ACC112 (cell line): ENCODE measurements at regions not wholly inside any gene's neighbourhood (a gene's known extent, or its start where the extent isn't known, plus 50 kb on each side); places are given as distances from the start of the nearest gene placed in this dataset.
A peak's percentile ranks its signal among the peaks of the same experiment; 100 is the strongest.

Experiments
- H2AFZ ChIP-seq: fragments of 200-600 bp; sonication (generic); one replicate; pipeline ENCODE4 v1.6.0; 2017; ENCODE audit warnings: antibody characterized with exemption, low read length; ENCODE audit not compliant: unreplicated experiment
- H3K27ac ChIP-seq: fragments of 200-600 bp; sonication (generic); 2 replicates; pipeline ENCODE4 v1.5.1; 2014; ENCODE audit warnings: low read depth, mild to moderate bottlenecking, antibody characterized with exemption, low read length, moderate library complexity
- H3K27me3 ChIP-seq: fragments of 200-600 bp; sonication (generic); 2 replicates; pipeline ENCODE4 v1.6.1; 2014; ENCODE audit warnings: mild to moderate bottlenecking, antibody characterized with exemption, low read length, moderate library complexity, mixed read lengths; ENCODE audit not compliant: insufficient read depth
- H3K36me3 ChIP-seq: fragments of 200-600 bp; sonication (generic); 2 replicates; pipeline ENCODE4 v1.6.1; 2016; ENCODE audit warnings: mild to moderate bottlenecking, antibody characterized with exemption, low read length, moderate library complexity, mixed read lengths; ENCODE audit not compliant: insufficient read depth
- H3K4me1 ChIP-seq: fragments of 200-600 bp; sonication (generic); one replicate; pipeline ENCODE4 v1.6.1; 2016; ENCODE audit warnings: low read length, mixed read lengths; ENCODE audit not compliant: insufficient read depth, unreplicated experiment, control insufficient read depth
- H3K4me3 ChIP-seq: fragments of 200-600 bp; sonication (generic); 2 replicates; pipeline ENCODE4 v1.5.1; 2014; ENCODE audit warnings: mild to moderate bottlenecking, low read depth, low read length
- H3K79me2 ChIP-seq: fragments of 200-600 bp; sonication (generic); one replicate; pipeline ENCODE4 v1.6.0; 2016; ENCODE audit warnings: low read length; ENCODE audit not compliant: control insufficient read depth, unreplicated experiment, insufficient read depth

DNA sequence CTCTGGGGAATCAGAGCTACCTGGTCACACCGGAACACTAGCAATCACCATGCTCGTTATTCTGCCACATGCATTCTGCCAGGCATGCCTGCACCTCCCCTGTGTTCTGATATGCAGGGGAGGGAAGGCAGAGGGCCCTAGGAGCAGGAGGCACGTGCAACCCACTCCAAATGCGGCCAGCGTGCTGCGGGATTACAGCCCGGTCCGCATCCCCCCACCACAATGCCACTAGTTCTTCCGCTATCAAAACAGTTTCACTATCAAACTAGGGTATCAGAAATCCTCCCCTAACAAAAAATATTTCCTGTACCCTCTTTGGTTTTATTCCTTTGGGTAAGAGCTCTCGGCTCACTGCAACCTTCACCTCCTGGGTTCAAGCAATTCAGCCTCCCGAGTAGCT lies 223.2 kb upstream of the IGF1R start:
- no peak overlapping the region for H3K4me3 ChIP-seq
- H3K4me1 ChIP-seq: no peaks in the 10 kb centered on the region
- H3K36me3 ChIP-seq: no peaks in the 10 kb centered on the region
- H3K79me2 ChIP-seq: no peaks in the 10 kb centered on the region
- H3K27me3 ChIP-seq: peaks cover 43% of the 10 kb centered on the region
- H3K27ac ChIP-seq: no peak overlapping the region
- no peak overlapping the region for H2AFZ ChIP-seq

DNA sequence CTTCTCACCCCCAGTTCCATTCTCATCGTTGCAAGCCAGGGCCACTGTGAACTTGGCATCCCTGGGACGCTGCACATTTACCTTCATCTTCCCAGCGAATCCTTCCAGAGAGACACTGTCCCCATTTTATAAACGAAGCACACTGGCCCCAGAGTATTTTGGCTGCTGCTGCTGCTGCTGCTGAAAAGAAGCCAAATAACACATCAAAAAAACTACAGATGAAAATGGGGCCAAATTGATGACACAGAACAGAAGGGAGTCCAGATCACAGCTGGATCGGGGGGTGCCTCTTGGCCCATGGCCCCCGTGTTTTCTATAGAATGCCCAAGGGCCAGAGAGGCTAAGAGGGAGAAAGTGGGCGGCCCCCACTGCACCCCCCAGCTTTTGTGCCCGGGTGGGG lies 221.0 kb upstream of the IGF1R start:
- Histone ChIP-seq H3K27me3 (peaks cover 39% of the 10 kb centered on the region), H2AFZ (no peak overlapping the region), H3K4me3 (no peak overlapping the region), H3K36me3 (no peaks in the 10 kb centered on the region), H3K79me2 (no peaks in the 10 kb centered on the region), H3K4me1 (no peaks in the 10 kb centered on the region), H3K27ac (no peak overlapping the region)

DNA sequence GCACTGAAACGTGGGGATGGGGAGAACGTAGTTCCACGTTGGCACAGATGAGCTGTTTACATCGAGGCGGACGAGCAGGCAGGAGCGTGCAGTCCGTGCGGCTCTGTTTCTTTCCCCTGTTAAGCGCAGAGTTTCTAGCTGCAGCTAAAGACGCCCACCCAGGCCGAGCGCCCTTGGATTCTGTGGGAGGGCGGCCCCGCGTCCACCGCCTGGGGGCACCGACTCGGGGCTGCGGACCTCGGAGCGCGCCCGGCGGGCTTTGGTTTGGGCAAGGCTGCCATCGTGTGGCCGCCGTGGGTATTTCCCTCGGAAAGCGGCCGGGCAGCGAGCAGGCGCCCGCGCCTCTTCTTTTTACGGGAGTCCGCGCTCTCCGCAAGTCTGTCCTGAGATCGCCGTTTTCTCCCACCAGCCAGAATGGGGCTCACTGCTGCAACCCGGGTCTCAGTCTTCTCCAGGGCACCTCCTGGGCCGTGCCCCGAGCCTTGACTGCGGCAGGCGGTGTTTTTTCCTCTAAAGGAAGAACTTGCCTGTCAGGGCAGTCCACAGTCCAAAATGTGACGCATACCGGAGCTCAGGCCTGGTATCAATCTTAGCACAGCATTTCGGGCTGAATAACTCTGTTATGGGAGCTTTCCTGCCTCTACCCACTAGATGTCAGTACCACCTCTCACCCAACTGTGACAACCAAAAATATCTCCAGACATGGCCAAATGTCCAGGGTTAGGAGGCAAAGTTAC lies 219.9 kb upstream of the IGF1R start:
- Histone ChIP-seq H3K27ac (no peak overlapping the region), H3K4me1 (no peaks in the 10 kb centered on the region), H3K27me3 (peaks cover 39% of the 10 kb centered on the region), H2AFZ (peak overlapping the region; percentile 84), H3K36me3 (no peaks in the 10 kb centered on the region), H3K79me2 (no peaks in the 10 kb centered on the region), H3K4me3 (peak overlapping the region; percentile 70)

- no peaks in the 10 kb centered on the region for H3K79me2 ChIP-seq
- H3K27me3 ChIP-seq: peaks cover 37% of the 10 kb centered on the region
- H3K36me3 ChIP-seq: no peaks in the 10 kb centered on the region
- H2AFZ ChIP-seq: no peak overlapping the region
- H3K27ac ChIP-seq: no peak overlapping the region
- no peak overlapping the region for H3K4me3 ChIP-seq
- H3K4me1 ChIP-seq: no peaks in the 10 kb centered on the region
These were observed 217.2 kb upstream of the IGF1R start for GRCh38 chr15:98431171-98431570.

- Histone ChIP-seq H3K4me1 (no peaks in the 10 kb centered on the region), H2AFZ (no peak overlapping the region), H3K27me3 (peaks cover 23% of the 10 kb centered on the region), H3K36me3 (no peaks in the 10 kb centered on the region), H3K27ac (no peak overlapping the region), H3K79me2 (no peaks in the 10 kb centered on the region), H3K4me3 (no peak overlapping the region)
These were observed 215.0 kb upstream of the IGF1R start for GRCh38 chr15:98433346-98433745.

DNA sequence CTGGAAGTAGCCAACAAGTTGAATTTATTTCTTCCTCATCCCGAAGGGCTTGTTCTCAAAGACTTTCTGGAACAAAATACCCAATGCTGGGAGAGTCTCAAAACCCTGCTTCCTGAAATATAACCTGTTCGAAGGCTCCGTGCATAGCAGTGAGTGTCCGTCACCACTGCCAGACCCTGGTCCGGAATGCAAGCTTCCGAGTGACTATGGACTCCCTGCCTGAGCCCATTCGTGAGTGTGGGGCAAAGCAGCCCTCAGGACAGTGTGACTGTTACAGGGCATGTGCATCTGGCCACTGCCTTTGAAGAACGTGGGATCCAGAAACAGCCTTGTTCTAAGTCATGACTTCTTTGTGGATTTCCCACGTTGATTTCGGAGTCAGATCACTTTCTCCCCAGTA lies 214.5 kb upstream of the IGF1R start:
- Histone ChIP-seq H2AFZ (no peak overlapping the region), H3K27ac (no peak overlapping the region), H3K4me1 (no peaks in the 10 kb centered on the region), H3K79me2 (no peaks in the 10 kb centered on the region), H3K36me3 (no peaks in the 10 kb centered on the region), H3K4me3 (no peak overlapping the region), H3K27me3 (peaks cover 23% of the 10 kb centered on the region)

DNA sequence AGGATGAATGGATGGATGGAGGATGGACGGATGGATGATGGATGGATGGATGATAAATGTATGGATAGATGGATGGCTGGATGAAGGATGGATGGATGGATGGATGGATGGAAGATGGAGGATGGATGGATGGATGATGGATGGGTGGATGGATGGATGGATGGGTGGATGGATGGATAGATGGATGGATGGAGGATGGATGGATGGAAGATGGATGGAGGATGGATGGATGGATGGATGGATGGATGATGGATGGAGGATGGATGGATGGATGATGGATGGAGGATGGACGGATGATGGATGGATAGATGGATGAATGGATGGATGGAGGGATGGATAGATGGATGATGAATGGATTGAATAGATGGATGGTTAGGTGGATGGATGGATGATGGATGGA lies 210.6 kb upstream of the IGF1R start:
- Histone ChIP-seq H3K36me3 (no peaks in the 10 kb centered on the region), H2AFZ (no peak overlapping the region), H3K27ac (no peak overlapping the region), H3K79me2 (no peaks in the 10 kb centered on the region), H3K4me3 (no peak overlapping the region), H3K4me1 (peaks cover 3% of the 10 kb centered on the region), H3K27me3 (peaks cover 10% of the 10 kb centered on the region)

- Histone ChIP-seq H3K36me3 (no peaks in the 10 kb centered on the region), H3K4me3 (no peak overlapping the region), H3K79me2 (no peaks in the 10 kb centered on the region), H3K27ac (no peak overlapping the region), H2AFZ (no peak overlapping the region), H3K4me1 (peaks cover 5% of the 10 kb centered on the region), H3K27me3 (peaks cover 8% of the 10 kb centered on the region)
These were observed 210.0 kb upstream of the IGF1R start for GRCh38 chr15:98438326-98438725.

DNA sequence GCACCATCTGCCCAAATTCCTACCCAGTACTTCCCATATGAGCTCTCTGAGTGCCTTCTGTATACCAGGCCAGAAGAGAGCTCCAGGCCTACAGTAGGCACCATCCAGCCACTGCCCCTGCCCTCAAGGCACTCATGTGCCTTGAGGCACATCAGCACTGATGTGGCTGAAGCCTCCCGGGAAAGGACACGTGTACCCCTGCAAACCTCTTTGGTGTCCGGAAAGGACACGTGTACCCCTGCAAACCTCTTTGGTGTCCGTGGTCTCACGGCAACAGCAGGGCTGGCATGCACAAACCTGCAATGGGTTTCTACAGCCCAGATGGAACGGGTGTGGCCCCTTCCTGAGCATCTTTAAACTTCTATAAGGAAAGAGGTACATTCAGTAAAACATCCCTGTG lies 209.4 kb upstream of the IGF1R start:
- H3K4me1 ChIP-seq: peaks cover 5% of the 10 kb centered on the region
- peaks cover 6% of the 10 kb centered on the region for H3K27me3 ChIP-seq
- H3K4me3 ChIP-seq: no peak overlapping the region
- no peaks in the 10 kb centered on the region for H3K36me3 ChIP-seq
- H3K27ac ChIP-seq: no peak overlapping the region
- no peak overlapping the region for H2AFZ ChIP-seq
- H3K79me2 ChIP-seq: no peaks in the 10 kb centered on the region

- Histone ChIP-seq H3K4me3 (no peak overlapping the region), H3K4me1 (peaks cover 5% of the 10 kb centered on the region), H3K27me3 (peaks cover 12% of the 10 kb centered on the region), H3K36me3 (no peaks in the 10 kb centered on the region), H2AFZ (no peak overlapping the region), H3K27ac (no peak overlapping the region), H3K79me2 (no peaks in the 10 kb centered on the region)
These were observed 208.8 kb upstream of the IGF1R start for GRCh38 chr15:98439523-98439942.

- Histone ChIP-seq H3K79me2 (no peaks in the 10 kb centered on the region), H3K36me3 (no peaks in the 10 kb centered on the region), H3K27ac (no peak overlapping the region), H2AFZ (no peak overlapping the region), H3K4me1 (peaks cover 5% of the 10 kb centered on the region), H3K4me3 (no peak overlapping the region), H3K27me3 (peaks cover 15% of the 10 kb centered on the region)
These were observed 207.4 kb upstream of the IGF1R start for GRCh38 chr15:98440917-98441316.
